ENCODE measurements at regions not wholly inside any gene's neighbourhood (a gene's known extent, or its start where the extent isn't known, plus 50 kb on each side); places are given as distances from the start of the nearest gene placed in this dataset.

DNA sequence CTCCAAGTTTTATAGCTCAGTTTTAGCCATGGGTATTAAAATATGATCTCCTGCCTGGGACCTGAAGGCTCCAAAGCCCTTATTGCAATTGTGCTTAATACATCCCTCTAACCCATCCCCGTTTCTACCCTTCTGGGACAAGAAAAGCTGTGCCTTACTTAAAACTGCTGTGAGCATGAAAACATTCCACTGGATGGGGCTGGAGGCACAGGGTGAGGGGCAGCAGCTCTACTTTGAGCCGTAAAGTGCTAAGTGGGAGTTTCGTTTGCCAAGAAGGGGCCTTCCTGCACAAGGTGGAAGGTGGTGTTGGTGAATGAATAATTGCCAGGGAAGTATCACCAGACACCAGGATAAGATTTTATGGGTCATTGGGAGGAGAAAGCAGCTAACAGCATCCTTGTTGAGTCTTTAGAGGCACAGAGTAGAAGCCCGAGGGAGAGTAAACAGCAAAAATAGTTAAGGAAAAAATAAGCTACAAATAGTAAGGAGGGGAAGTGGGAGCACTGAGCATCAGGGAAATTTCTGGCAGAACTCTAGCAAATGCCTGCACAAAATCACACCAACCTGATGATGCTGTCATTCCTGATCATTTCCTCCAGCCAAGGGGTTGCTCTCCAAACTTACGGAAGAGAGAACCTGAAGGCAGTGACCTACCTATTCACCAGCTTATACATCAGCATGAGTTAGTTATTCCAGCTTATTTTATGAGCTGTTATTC, 218.4 kb downstream of the MREG start (continued):
- TF ChIP-seq, protein P1, sequence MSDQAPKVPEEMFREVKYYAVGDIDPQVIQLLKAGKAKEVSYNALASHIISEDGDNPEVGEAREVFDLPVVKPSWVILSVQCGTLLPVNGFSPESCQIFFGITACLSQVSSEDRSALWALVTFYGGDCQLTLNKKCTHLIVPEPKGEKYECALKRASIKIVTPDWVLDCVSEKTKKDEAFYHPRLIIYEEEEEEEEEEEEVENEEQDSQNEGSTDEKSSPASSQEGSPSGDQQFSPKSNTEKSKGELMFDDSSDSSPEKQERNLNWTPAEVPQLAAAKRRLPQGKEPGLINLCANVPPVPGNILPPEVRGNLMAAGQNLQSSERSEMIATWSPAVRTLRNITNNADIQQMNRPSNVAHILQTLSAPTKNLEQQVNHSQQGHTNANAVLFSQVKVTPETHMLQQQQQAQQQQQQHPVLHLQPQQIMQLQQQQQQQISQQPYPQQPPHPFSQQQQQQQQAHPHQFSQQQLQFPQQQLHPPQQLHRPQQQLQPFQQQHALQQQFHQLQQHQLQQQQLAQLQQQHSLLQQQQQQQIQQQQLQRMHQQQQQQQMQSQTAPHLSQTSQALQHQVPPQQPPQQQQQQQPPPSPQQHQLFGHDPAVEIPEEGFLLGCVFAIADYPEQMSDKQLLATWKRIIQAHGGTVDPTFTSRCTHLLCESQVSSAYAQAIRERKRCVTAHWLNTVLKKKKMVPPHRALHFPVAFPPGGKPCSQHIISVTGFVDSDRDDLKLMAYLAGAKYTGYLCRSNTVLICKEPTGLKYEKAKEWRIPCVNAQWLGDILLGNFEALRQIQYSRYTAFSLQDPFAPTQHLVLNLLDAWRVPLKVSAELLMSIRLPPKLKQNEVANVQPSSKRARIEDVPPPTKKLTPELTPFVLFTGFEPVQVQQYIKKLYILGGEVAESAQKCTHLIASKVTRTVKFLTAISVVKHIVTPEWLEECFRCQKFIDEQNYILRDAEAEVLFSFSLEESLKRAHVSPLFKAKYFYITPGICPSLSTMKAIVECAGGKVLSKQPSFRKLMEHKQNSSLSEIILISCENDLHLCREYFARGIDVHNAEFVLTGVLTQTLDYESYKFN (CRISPR knock-in tag; conservative IDR thresholded peaks at IDR 0.05): no peak
- TF ChIP-seq, protein P2, sequence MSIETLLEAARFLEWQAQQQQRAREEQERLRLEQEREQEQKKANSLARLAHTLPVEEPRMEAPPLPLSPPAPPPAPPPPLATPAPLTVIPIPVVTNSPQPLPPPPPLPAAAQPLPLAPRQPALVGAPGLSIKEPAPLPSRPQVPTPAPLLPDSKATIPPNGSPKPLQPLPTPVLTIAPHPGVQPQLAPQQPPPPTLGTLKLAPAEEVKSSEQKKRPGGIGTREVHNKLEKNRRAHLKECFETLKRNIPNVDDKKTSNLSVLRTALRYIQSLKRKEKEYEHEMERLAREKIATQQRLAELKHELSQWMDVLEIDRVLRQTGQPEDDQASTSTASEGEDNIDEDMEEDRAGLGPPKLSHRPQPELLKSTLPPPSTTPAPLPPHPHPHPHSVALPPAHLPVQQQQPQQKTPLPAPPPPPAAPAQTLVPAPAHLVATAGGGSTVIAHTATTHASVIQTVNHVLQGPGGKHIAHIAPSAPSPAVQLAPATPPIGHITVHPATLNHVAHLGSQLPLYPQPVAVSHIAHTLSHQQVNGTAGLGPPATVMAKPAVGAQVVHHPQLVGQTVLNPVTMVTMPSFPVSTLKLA (IDR thresholded peaks at IDR 0.05): no peak
- TF ChIP-seq ZNF747 (CRISPR knock-in tag; IDR thresholded peaks at IDR 0.05; ENCODE audit: borderline replicate concordance) (peak; percentile 74; the same call in 1 of the 2 replicates), ZBTB38 (CRISPR knock-in tag; IDR thresholded peaks at IDR 0.05) (peak; percentile 95), ZNF264 (CRISPR knock-in tag; IDR thresholded peaks at IDR 0.05) (0 out of 2 replicates have a peak, but pooled peaks have one; percentile 15), ZNF670 (CRISPR knock-in tag; IDR thresholded peaks at IDR 0.05; ENCODE audit: borderline replicate concordance) (no peak), ZNF350 (CRISPR knock-in tag; IDR thresholded peaks at IDR 0.05; ENCODE audit: borderline replicate concordance, low read depth) (no peak), BRD4 (CRISPR knock-in tag; IDR thresholded peaks at IDR 0.05) (0 out of 2 replicates have a peak, but pooled peaks have one; percentile 24), SMAD1 (CRISPR knock-in tag; IDR thresholded peaks at IDR 0.05; ENCODE audit: borderline replicate concordance, low read depth) (no peak), ZNF547 (CRISPR knock-in tag; IDR thresholded peaks at IDR 0.05) (0 out of 2 replicates have a peak, but pooled peaks have one; percentile 28), SIX1 (CRISPR knock-in tag; IDR thresholded peaks at IDR 0.05; ENCODE audit: borderline replicate concordance) (0 out of 2 replicates have a peak, but pooled peaks have one; percentile 36), ZNF44 (CRISPR knock-in tag; IDR thresholded peaks at IDR 0.05) (0 out of 2 replicates have a peak, but pooled peaks have one; percentile 74), ERF (CRISPR knock-in tag; IDR thresholded peaks at IDR 0.05) (peak; percentile 47), ZFP90 (CRISPR knock-in tag; IDR thresholded peaks at IDR 0.05; ENCODE audit: borderline replicate concordance) (no peak), BCL6 (CRISPR knock-in tag; IDR thresholded peaks at IDR 0.05) (no peak), FOSL2 (CRISPR knock-in tag; IDR thresholded peaks at IDR 0.05) (peak; percentile 38), MAFF (IDR thresholded peaks at IDR 0.05; ENCODE audit: low read depth, low read length) (0 out of 2 replicates have a peak, but pooled peaks have one; percentile 24), STAG1 (CRISPR knock-in tag; IDR thresholded peaks at IDR 0.05) (peak; percentile 95)
- TF ChIP-seq, protein P3, sequence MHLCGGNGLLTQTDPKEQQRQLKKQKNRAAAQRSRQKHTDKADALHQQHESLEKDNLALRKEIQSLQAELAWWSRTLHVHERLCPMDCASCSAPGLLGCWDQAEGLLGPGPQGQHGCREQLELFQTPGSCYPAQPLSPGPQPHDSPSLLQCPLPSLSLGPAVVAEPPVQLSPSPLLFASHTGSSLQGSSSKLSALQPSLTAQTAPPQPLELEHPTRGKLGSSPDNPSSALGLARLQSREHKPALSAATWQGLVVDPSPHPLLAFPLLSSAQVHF (CRISPR knock-in tag; IDR thresholded peaks at IDR 0.05): 0 out of 2 replicates have a peak, but pooled peaks have one; percentile 35
- TF ChIP-seq, protein P4, sequence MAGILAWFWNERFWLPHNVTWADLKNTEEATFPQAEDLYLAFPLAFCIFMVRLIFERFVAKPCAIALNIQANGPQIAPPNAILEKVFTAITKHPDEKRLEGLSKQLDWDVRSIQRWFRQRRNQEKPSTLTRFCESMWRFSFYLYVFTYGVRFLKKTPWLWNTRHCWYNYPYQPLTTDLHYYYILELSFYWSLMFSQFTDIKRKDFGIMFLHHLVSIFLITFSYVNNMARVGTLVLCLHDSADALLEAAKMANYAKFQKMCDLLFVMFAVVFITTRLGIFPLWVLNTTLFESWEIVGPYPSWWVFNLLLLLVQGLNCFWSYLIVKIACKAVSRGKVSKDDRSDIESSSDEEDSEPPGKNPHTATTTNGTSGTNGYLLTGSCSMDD (CRISPR knock-in tag; IDR thresholded peaks at IDR 0.05): no peak
- TF ChIP-seq, protein P5, sequence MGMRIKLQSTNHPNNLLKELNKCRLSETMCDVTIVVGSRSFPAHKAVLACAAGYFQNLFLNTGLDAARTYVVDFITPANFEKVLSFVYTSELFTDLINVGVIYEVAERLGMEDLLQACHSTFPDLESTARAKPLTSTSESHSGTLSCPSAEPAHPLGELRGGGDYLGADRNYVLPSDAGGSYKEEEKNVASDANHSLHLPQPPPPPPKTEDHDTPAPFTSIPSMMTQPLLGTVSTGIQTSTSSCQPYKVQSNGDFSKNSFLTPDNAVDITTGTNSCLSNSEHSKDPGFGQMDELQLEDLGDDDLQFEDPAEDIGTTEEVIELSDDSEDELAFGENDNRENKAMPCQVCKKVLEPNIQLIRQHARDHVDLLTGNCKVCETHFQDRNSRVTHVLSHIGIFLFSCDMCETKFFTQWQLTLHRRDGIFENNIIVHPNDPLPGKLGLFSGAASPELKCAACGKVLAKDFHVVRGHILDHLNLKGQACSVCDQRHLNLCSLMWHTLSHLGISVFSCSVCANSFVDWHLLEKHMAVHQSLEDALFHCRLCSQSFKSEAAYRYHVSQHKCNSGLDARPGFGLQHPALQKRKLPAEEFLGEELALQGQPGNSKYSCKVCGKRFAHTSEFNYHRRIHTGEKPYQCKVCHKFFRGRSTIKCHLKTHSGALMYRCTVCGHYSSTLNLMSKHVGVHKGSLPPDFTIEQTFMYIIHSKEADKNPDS (CRISPR knock-in tag; IDR thresholded peaks at IDR 0.05): no peak

Data from HepG2 (cell line).